WERI-Rb-1 (cell line): ENCODE measurements at regions not wholly inside any gene's neighbourhood (a gene's known extent, or its start where the extent isn't known, plus 50 kb on each side); places are given as distances from the start of the nearest gene placed in this dataset.
A peak's percentile ranks its signal among the peaks of the same experiment; 100 is the strongest.

Source experiments
- DNase-seq: peaks from one replicate; pipeline ENCODE4 v3.0.0-alpha.2; 2020
- H3K27ac ChIP-seq: fragments of 250-450 bp; sonication (Bioruptor Pico); 2 replicates; pipeline ENCODE4 v1.5.1; 2020; ENCODE audit warnings: mild to moderate bottlenecking, moderate library complexity
- H3K27me3 ChIP-seq: fragments of 250-450 bp; sonication (Bioruptor Pico); 2 replicates; pipeline ENCODE4 v1.5.1; 2021; ENCODE audit warnings: mild to moderate bottlenecking, low read depth, moderate library complexity; ENCODE audit not compliant: insufficient read depth, severe bottlenecking
- H3K36me3 ChIP-seq: fragments of 250-450 bp; sonication (Bioruptor Pico); 2 replicates; pipeline ENCODE4 v1.5.1; 2020; ENCODE audit warnings: mild to moderate bottlenecking, moderate library complexity
- H3K4me3 ChIP-seq: 2 replicates; pipeline ENCODE4 v1.5.1; 2011; ENCODE audit warnings: low read depth, mild to moderate bottlenecking, control low read depth, low read length
- H3K9me3 ChIP-seq: fragments of 250-450 bp; sonication (Bioruptor Pico); 2 replicates; pipeline ENCODE4 v1.5.1; 2021; ENCODE audit warnings: mild to moderate bottlenecking, moderate library complexity; ENCODE audit not compliant: severe bottlenecking
- CTCF ChIP-seq: IDR thresholded peaks from 2 replicates; pipeline ENCODE4 v1.5.1; 2011; ENCODE audit warnings: low read depth, mild to moderate bottlenecking, control low read depth, inconsistent platforms, low read length

- no peak for TF ChIP-seq CTCF
- no peaks in the 10 kb centered on the region for H3K27me3 ChIP-seq
- H3K9me3 ChIP-seq: no peaks in the 10 kb centered on the region
- H3K27ac ChIP-seq: no peak overlapping the region
- no peak for DNase-seq
- H3K36me3 ChIP-seq: no peaks in the 10 kb centered on the region
- H3K4me3 ChIP-seq: no peak overlapping the region
Observed at GRCh38 chr6:56852260-56853010, 102.5 kb upstream of the BEND6 start.

GRCh38 chr6:56851541-56852259 lies 103.2 kb upstream of the BEND6 start:
- Histone ChIP-seq H3K27ac (no peak overlapping the region), H3K9me3 (no peaks in the 10 kb centered on the region), H3K4me3 (peak overlapping the region; percentile 19), H3K36me3 (no peaks in the 10 kb centered on the region), H3K27me3 (no peaks in the 10 kb centered on the region)
- TF ChIP-seq CTCF: peak; percentile 78
- DNase-seq: peak; percentile 68

- TF ChIP-seq CTCF: no peak
Observed at GRCh38 chr6:56851074-56851473, 103.8 kb upstream of the BEND6 start.

GRCh38 chr6:56850626-56851025 lies 104.3 kb upstream of the BEND6 start:
- Histone ChIP-seq H3K9me3 (no peaks in the 10 kb centered on the region), H3K36me3 (no peaks in the 10 kb centered on the region), H3K27me3 (no peaks in the 10 kb centered on the region), H3K27ac (no peak overlapping the region), H3K4me3 (no peak overlapping the region)
- no peak for DNase-seq
- TF ChIP-seq CTCF: no peak

More at GRCh38 chr6:56851074-56851473, 103.8 kb upstream of the BEND6 start:
- H3K27me3 ChIP-seq: no peaks in the 10 kb centered on the region
- H3K9me3 ChIP-seq: no peaks in the 10 kb centered on the region
- no peak overlapping the region for H3K4me3 ChIP-seq
- DNase-seq: no peak
- H3K36me3 ChIP-seq: no peaks in the 10 kb centered on the region
- H3K27ac ChIP-seq: no peak overlapping the region

- H3K27ac ChIP-seq: no peak overlapping the region
- H3K4me3 ChIP-seq: no peak overlapping the region
- no peak for DNase-seq
Observed at GRCh38 chr6:56849896-56850295, 105.0 kb upstream of the BEND6 start.

More at GRCh38 chr6:56849896-56850295, 105.0 kb upstream of the BEND6 start:
- TF ChIP-seq CTCF: no peak
- Histone ChIP-seq H3K27me3 (no peaks in the 10 kb centered on the region), H3K9me3 (no peaks in the 10 kb centered on the region), H3K36me3 (no peaks in the 10 kb centered on the region)
